B cell (primary cell): ENCODE measurements at regions not wholly inside any gene's neighbourhood (a gene's known extent, or its start where the extent isn't known, plus 50 kb on each side); places are given as distances from the start of the nearest gene placed in this dataset.

Experiments used
- ATAC-seq: fragments of 200-7000 bp; cut with Tn5 transposase; one replicate; pipeline ENCODE4 v1.10.0; 2021; ENCODE audit warnings: low read depth, mild to moderate bottlenecking, moderate number of reproducible peaks, moderate library complexity
- CTCF ChIA-PET: fragments of 350-600 bp; sonication (Branson Sonifier 250); formaldehyde crosslinking; loops from one replicate; lab custom pipeline; 2021; ENCODE audit warnings: antibody characterized with exemption, inconsistent platforms; lab: Charles Lee
- POLR2A ChIA-PET: fragments of 350-600 bp; sonication (Branson Sonifier 250); formaldehyde crosslinking; loops from one replicate; lab custom pipeline; 2021; ENCODE audit warnings: antibody characterized with exemption; lab: Charles Lee
- DNase-seq: peaks from one replicate; pipeline ENCODE4 v3.0.0; 2013
- H2AFZ ChIP-seq: 2 replicates; pipeline ENCODE4 v1.6.1; 2012; ENCODE audit warnings: mild to moderate bottlenecking, low read depth, low read length; ENCODE audit not compliant: insufficient read depth, poor library complexity, severe bottlenecking
- H3K27ac ChIP-seq, 2 donors: 1 replicate in 1 of 2; 2 replicates in 1 of 2; pipeline ENCODE4 v1.5.1; 2012 to 2013; ENCODE audit warnings: low read length in 2 of 2, mild to moderate bottlenecking in 2 of 2, moderate library complexity in 1 of 2
- H3K27me3 ChIP-seq, 4 experiments: fragments of 200-600 bp in 1 of 4; sonication (generic) in 1 of 4; replicated peaks in 1 of 4; 1 replicate in 2 of 4; 2 replicates in 2 of 4; pipeline versions ENCODE4 v1.6.1 to v1.7.0; 2013 to 2016; ENCODE audit warnings: low read length in 3 of 4, mild to moderate bottlenecking in 2 of 4, mixed read lengths in 1 of 4, moderate library complexity in 1 of 4; ENCODE audit not compliant: insufficient read depth in 4 of 4, control insufficient read depth in 3 of 4; ENCODE audit errors: control extremely low read depth in 1 of 4
- H3K36me3 ChIP-seq, 2 experiments: replicated peaks in 1 of 2; 1 replicate in 1 of 2; 2 replicates in 1 of 2; pipeline versions ENCODE4 v1.6.1 to v1.7.1; 2013; ENCODE audit warnings: low read length in 1 of 2; ENCODE audit not compliant: insufficient read depth in 2 of 2, control insufficient read depth in 1 of 2; ENCODE audit errors: control extremely low read depth in 1 of 2, extremely low read depth in 1 of 2
- H3K4me1 ChIP-seq, 2 donors: fragments of 200-600 bp in 1 of 2; sonication (generic) in 1 of 2; 1 replicate in 1 of 2; 2 replicates in 1 of 2; pipeline versions ENCODE4 v1.5.1 to v1.6.1; 2013 to 2017; ENCODE audit warnings: low read length in 2 of 2; ENCODE audit not compliant: control insufficient read depth in 2 of 2, insufficient read depth in 2 of 2
- H3K4me2 ChIP-seq: replicated peaks from 2 replicates; pipeline ENCODE3; 2012; ENCODE audit warnings: mild to moderate bottlenecking, low read depth, low read length; ENCODE audit not compliant: poor library complexity, severe bottlenecking
- H3K4me3 ChIP-seq, 5 experiments: fragments of 200-600 bp in 1 of 5; sonication (generic) in 1 of 5; 1 replicate in 3 of 5; 2 replicates in 2 of 5; pipeline versions ENCODE4 v1.5.1 to v1.7.0; 2011 to 2016; ENCODE audit warnings: low read length in 4 of 5, mild to moderate bottlenecking in 4 of 5, low read depth in 2 of 5, control low read depth in 1 of 5, moderate library complexity in 1 of 5; ENCODE audit not compliant: insufficient read depth in 1 of 5; ENCODE audit errors: control extremely low read depth in 1 of 5, extremely low read depth in 1 of 5
- H3K79me2 ChIP-seq: fragments of 200-600 bp; sonication (generic); one replicate; pipeline ENCODE4 v1.6.0; 2016; ENCODE audit warnings: low read length; ENCODE audit not compliant: control insufficient read depth, insufficient read depth
- H3K9ac ChIP-seq: fragments of 200-600 bp; sonication (generic); 2 replicates; pipeline ENCODE4 v1.6.1; 2017; ENCODE audit warnings: mild to moderate bottlenecking, low read length, moderate library complexity
- H3K9me3 ChIP-seq, 3 donors: one replicate each; pipeline versions ENCODE4 v1.6.1 to v1.7.1; 2013; ENCODE audit warnings: low read length in 2 of 3; ENCODE audit not compliant: control insufficient read depth in 2 of 3, insufficient read depth in 1 of 3; ENCODE audit errors: control extremely low read depth in 1 of 3
- H4K20me1 ChIP-seq: 2 replicates; pipeline ENCODE4 v1.6.0; 2012; ENCODE audit warnings: mild to moderate bottlenecking, low read length; ENCODE audit not compliant: insufficient read depth, control insufficient read depth, poor library complexity, severe bottlenecking
- H3K27ac Mint-ChIP-seq: one replicate; pipeline ENCODE4 v1.8.0; 2021; ENCODE audit warnings: mixed read lengths
- H3K27me3 Mint-ChIP-seq: one replicate; pipeline ENCODE4 v1.8.0; 2021; ENCODE audit warnings: mixed read lengths
- H3K4me1 Mint-ChIP-seq: one replicate; pipeline ENCODE4 v1.8.0; 2021; ENCODE audit warnings: mixed read lengths
- H3K4me3 Mint-ChIP-seq: one replicate; pipeline ENCODE4 v1.8.0; 2021; ENCODE audit warnings: mixed read lengths
- H3K9me3 Mint-ChIP-seq: one replicate; pipeline ENCODE4 v1.8.0; 2022; ENCODE audit warnings: mixed read lengths; ENCODE audit not compliant: insufficient read depth
- CTCF ChIP-seq: fragments of 200-600 bp; IDR thresholded peaks from one replicate; pipeline ENCODE4 v1.8.0; 2022; ENCODE audit warnings: antibody characterized with exemption, mild to moderate bottlenecking
- EZH2 ChIP-seq: IDR thresholded peaks from 2 replicates; pipeline ENCODE4 v1.6.1; 2012; ENCODE audit warnings: borderline replicate concordance, low read depth, mild to moderate bottlenecking, moderate library complexity, low read length; ENCODE audit not compliant: insufficient read depth, poor library complexity, severe bottlenecking
- WGBS: methylation state at CpG from one replicate; pipeline ENCODE4 v1.1.5; 2013; ENCODE audit warnings: missing lambda C conversion rate; ENCODE audit not compliant: insufficient coverage; 5-methylcytosine and 5-hydroxymethylcytosine counted together
- intact Hi-C: fragments of 100-400 bp; cut with micrococcal nuclease; formaldehyde crosslinking; loops from one replicate; pipeline ENCODE4 v1.10.0; 2022

GRCh38 chr3:28940530-28940929, 340.3 kb upstream of the RBMS3 start:
- Histone ChIP-seq H3K79me2 (no peaks in the 10 kb centered on the region), H3K4me3 (no peak overlapping the region), H3K4me2 (no peak overlapping the region), H3K9ac (no peak overlapping the region), H3K9me3 (no peaks in the 10 kb centered on the region), H3K36me3 (no peaks in the 10 kb centered on the region), H3K4me1 (peaks cover 5 to 16% of the 10 kb centered on the region in 2 donors), H2AFZ (no peak overlapping the region), H3K27me3 (no peaks in the 10 kb centered on the region), H4K20me1 (no peaks in the 10 kb centered on the region), H3K27ac (no peak overlapping the region)
- Mint-ChIP-seq H3K27me3 (no peaks in the 10 kb centered on the region), H3K4me3 (no peak overlapping the region), H3K27ac (no peak overlapping the region), H3K4me1 (peaks cover 11% of the 10 kb centered on the region), H3K9me3 (no peaks in the 10 kb centered on the region)
- no peak for TF ChIP-seq CTCF
- no peak for TF ChIP-seq EZH2
- intact Hi-C loops = no loop called here
- CTCF ChIA-PET = no interaction called here
- DNase-seq = peak; percentile 31
- POLR2A ChIA-PET = no interaction called here
- ATAC-seq = no peak

- no peaks in the 10 kb centered on the region for H3K9me3 ChIP-seq
- Mint-ChIP-seq H3K4me3 (no peak overlapping the region), H3K27ac (no peak overlapping the region), H3K9me3 (no peaks in the 10 kb centered on the region), H3K4me1 (peaks cover 11% of the 10 kb centered on the region), H3K27me3 (no peaks in the 10 kb centered on the region)
- no peak overlapping the region for H3K4me2 ChIP-seq
- no peak overlapping the region for H3K9ac ChIP-seq
- no peaks in the 10 kb centered on the region for H3K79me2 ChIP-seq
- WGBS = 88% methylated on average over 1 of the region's 1 CpG
- no peaks in the 10 kb centered on the region for H3K36me3 ChIP-seq
- H4K20me1 ChIP-seq = no peaks in the 10 kb centered on the region
- POLR2A ChIA-PET = no interaction called here
- H3K4me3 ChIP-seq = no peak overlapping the region
- H3K27me3 ChIP-seq = no peaks in the 10 kb centered on the region
- no peak for TF ChIP-seq CTCF
- no peak for TF ChIP-seq EZH2
- no peak overlapping the region for H3K27ac ChIP-seq
- intact Hi-C loops = no loop called here
- ATAC-seq (no peak), DNase-seq (no peak)
- no peak overlapping the region for H2AFZ ChIP-seq
- CTCF ChIA-PET = no interaction called here
- peaks cover 5 to 16% of the 10 kb centered on the region in 2 donors for H3K4me1 ChIP-seq
Observed at GRCh38 chr3:28940994-28941393, 339.9 kb upstream of the RBMS3 start.
